ENCODE measurements at regions not wholly inside any gene's neighbourhood (a gene's known extent, or its start where the extent isn't known, plus 50 kb on each side); places are given as distances from the start of the nearest gene placed in this dataset.
"Not testable (repeated sequence)": the region's sequence is repeated elsewhere in the genome, so short reads cannot be mapped to it uniquely, and the experiment has no call there.

GRCh38 chr12:85574291-85574690, 261.9 kb downstream of the RASSF9 start:
- no peak for DNase-seq (ENCODE audit: low read depth)

DNA sequence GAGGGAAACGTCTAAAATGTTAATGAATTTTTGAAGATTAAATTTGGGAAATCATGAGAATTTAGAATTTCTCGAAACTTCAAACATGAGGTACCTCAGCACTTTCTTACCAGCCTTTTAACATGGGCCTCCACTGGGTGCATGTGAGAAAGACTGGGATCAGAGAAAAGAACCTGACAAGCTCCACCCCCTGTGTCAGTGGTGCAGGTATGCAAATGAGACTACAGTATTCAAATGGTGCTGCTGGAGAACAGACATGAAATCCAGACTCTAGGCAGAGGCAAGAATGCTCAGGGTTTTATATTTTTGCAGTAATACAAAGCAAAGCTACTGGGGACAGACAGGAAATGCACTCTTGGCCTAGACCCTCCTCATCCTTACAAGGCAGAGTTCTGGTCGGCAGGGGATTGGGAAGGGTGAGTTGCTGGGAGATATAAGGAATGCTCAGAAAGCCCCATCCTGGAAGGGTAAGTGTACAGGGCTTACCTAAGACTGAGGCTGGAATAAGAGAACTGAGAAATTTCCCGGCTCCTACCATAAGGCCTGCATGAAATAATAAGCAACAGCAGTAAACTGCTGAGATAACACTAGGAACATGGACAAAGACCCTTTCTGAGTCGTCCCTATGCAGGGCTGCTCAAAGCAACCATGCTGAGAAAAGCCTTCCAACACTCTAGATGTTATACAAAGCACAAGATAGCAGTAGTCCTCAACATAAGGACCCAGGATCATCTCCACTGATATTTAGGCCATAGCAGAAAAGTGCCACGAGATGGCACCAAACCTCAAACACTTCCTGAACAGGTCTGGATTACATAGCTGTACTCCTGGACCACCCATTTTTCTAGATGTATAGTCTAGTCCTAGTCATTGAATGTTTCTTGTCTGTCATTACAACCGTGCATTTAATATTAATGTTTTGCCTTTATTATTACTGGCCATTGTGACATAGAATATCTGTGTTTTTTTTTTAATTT, 260.8 kb downstream of the RASSF9 start:
- DNase-seq (ENCODE audit: low read depth) = peak; percentile 59

GRCh38 chr12:85580562-85581168, 255.5 kb downstream of the RASSF9 start:
- peak; percentile 4 for DNase-seq (ENCODE audit: low read depth)

GRCh38 chr12:85587158-85587557, 249.1 kb downstream of the RASSF9 start:
- no peak for DNase-seq (ENCODE audit: low read depth)

DNA sequence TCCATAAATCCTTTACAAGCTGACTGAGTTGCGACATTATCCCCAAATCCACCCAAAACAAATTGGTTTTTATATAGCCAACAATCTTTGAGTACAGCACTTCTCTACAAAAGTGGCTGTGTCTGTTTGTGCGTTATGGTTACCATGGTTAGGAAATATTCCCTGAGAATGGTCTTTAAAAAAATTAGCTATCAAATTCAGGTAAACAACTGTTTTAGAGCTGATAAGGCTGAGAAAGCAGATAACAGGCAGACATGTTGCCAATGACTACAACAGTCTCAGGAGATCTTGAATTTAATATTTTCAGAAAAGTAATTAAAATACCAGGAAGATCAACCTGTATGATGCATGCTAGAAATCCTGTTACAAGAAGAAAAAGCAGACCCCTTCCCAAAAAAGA, 248.0 kb downstream of the RASSF9 start:
- DNase-seq (ENCODE audit: low read depth) = peak; percentile 22

DNA sequence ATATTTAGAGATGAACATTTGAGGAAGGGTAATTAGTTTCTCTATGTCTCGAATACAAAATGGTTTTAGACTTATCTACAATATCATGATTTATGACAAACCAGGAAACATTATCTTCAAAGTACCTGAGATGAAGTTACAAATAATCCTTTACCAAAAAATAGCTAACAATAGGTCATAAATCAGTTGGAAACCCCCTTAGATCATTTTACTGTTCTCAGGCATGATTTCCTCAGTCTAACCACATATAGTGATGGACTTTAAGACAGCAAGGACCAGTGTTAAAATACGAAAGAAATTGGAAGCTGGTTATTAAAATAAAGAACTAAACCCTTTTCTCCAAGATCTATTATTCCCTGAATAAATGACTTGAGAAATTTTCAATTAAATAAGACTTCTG, 235.4 kb downstream of the RASSF9 start:
- no peak for DNase-seq (ENCODE audit: low read depth)

GRCh38 chr12:85603556-85603955, 232.7 kb downstream of the RASSF9 start:
- DNase-seq (ENCODE audit: low read depth) = no peak

GRCh38 chr12:85606455-85606854, 229.8 kb downstream of the RASSF9 start:
- DNase-seq (ENCODE audit: low read depth) = no peak

GRCh38 chr12:85609778-85610177, 226.4 kb downstream of the RASSF9 start:
- DNase-seq (ENCODE audit: low read depth) = no peak

- no peak for DNase-seq (ENCODE audit: low read depth)
These were observed 226.0 kb downstream of the RASSF9 start for GRCh38 chr12:85610194-85610593.

- DNase-seq (ENCODE audit: low read depth) = no peak
These were observed 220.0 kb downstream of the RASSF9 start for GRCh38 chr12:85616201-85616600.

DNA sequence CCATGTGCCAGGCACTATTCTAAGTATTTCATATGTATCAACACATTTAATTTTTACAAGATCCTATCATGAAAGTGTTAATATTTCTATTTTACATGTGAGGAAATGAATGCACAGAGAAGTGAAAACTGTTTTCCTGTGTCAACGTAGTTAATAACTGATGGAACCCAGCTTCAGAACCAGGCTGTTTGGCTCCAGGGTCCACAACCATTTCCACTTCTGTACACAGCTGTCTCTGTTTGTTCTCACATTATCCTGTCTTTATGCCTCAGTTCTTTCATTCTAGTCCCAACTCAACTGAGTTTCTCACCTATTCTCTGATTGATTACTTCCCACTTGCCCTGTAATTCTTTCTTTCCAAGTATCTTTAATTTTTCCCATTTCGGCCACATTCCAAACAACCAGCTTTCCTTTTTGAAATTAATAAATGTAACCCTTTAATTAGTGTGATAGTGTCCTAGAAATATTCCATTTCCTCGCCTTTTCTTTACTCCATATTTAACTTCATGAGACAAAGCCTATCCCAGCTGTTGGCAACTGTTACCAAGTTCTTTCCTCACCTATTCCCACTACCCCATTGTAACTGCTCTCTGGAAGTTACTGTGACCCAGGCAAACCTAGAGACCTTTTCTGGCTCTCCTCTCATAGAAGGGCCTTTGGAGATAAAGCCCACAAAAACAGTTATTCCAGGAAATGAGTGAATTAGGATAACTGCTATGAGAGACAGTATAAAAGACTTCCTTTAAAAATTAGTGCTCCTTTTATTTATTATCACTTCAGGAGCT, 218.7 kb downstream of the RASSF9 start:
- no peak for DNase-seq (ENCODE audit: low read depth)

GRCh38 chr12:85621041-85621440, 215.2 kb downstream of the RASSF9 start:
- no peak for DNase-seq (ENCODE audit: low read depth)

DNA sequence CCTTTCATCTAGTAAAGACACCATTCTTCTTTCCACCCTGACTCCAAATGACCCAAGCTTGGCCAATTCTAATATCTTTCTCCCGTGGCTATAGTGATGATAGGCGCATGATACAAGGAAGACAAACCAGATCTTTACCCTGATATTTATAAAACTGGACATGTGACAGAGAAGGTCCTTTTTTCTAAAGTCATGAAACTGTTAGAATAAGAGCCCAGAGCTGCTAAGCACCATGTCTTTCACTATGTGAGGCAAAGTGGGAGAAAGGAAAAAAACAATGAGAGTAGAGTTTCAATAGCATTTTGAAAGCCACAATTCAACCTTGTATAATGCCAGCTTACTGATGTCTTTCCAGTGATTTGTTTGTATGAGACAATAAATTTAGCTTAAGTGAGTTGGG, 212.4 kb downstream of the RASSF9 start:
- DNase-seq (ENCODE audit: low read depth) = no peak

DNA sequence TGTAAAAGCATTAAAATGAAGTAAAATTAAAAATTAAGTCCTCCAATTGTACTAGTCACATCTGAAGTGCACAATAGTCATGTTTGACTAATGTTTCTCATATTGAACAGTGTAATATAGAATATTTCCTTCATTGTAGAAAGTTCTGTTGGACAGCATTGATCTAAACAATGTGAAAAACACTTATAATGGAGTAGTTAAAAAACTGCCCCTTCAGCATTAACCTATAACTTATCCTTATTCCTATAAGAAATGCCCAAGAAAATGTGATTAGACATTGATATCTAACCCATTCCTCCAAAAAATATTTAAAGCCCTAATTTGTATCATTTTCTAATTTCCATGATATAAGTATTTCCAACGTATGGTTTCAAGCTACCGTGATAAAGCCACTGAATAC, 210.7 kb downstream of the RASSF9 start:
- no peak for DNase-seq (ENCODE audit: low read depth)

GRCh38 chr12:85626001-85626783, 210.0 kb downstream of the RASSF9 start:
- DNase-seq (ENCODE audit: low read depth) = peak; percentile 86

GRCh38 chr12:85626784-85627171, 209.4 kb downstream of the RASSF9 start:
- DNase-seq (ENCODE audit: low read depth) = peak; percentile 2

DNA sequence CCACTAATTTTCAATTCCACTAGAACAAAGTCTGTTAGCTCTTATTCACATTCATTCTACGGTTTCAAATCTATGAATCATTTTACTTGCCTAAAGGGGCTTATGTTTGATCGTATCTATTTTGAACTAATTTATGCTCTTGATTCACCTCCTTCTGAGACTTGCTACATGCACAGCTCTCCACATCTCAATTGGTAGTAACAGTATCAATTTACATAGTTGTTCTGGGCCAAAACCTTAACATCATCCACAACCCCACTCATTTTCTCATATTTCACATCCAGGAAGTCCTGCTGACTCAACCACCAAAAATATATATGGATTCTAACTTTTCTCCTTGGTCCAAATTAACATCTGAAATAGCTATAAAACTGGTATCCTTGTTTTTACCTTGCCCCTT, 208.6 kb downstream of the RASSF9 start:
- DNase-seq (ENCODE audit: low read depth) = peak; percentile 37

GRCh38 chr12:85628562-85628961, 207.6 kb downstream of the RASSF9 start:
- not testable (repeated sequence) for DNase-seq (ENCODE audit: low read depth)

DNA sequence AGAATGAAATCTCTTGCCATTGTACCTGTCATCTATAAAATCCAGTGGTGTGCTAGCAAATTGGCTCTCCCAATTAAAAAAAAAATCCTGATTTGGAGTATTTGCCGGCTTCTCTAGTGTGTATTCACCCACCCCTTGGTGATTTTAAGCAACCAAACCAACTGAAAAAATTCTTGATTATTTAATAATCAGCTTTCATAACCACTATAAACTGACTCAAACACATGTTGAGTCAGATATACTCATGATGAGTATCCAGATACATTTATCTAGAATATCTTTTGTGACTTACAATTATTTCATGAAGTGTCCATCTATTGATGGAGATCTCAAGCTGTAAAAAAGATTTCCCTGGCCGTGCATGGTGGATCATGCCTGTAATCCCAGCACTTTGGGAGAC, 205.4 kb downstream of the RASSF9 start:
- no peak for DNase-seq (ENCODE audit: low read depth)

DNA sequence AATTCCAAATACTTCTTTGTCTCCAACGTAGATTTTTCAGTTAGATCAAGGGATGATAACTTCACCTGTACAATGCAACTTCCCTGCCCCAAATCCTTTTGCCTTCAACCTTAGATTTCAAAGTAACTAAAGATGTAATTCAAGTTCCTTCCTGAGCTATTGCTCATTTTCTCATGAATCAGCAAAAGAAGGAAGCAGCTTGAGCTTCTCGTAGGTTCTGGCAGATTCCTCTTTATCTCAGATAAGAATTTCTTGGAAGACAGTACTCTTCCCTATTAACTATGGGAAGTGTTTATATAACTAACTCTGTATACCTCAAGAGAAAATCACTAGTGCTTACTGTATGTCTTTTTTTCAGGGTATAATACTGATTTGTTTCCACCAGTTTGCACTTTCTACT, 203.8 kb downstream of the RASSF9 start:
- DNase-seq (ENCODE audit: low read depth) = peak; percentile 62

DNA sequence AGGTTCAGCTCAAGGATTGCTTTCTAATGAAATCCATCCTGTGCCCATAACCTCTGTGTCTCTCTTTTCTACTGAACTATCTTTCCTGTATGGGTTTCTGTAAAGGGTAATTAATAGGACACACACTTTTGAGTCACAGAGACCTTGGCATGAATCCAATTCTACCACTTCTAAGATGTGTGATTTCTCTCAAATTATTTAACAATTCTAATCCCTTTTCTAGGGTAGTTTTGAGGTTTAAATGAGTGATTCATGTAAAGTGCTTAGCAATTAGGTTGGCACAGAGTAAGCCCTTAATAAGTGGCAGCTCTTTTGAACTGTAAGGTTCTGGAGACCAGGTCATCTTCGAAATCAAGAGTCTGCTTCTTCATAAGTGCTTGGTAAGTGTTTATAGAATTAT, 202.7 kb downstream of the RASSF9 start:
- DNase-seq (ENCODE audit: low read depth) = no peak

All from amniotic epithelial cell (primary cell).